ENCODE measurements at regions not wholly inside any gene's neighbourhood (a gene's known extent, or its start where the extent isn't known, plus 50 kb on each side); places are given as distances from the start of the nearest gene placed in this dataset.

DNA sequence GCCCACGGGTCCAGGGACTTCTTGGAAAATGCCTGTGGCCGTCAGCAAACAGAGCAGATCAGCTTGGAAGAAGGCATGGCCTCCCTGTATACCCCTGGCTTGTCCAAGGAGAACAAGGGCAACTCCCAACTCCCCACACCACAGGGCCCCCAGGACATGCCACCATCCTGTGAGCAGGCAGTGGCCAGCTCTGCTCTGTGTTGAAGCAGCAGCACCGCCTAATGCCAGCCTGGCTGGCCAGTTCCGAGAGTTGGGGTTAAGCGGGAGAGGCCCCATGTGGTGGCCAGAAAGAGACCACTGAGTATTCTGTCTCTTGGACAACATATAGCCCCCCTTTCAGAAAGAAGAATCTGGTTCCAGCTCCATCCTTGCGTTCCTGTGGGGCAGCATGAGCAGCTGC is 209.2 kb downstream of the CTTN start:
- H3K27ac ChIP-seq (replicated peaks; ENCODE audit: low read length): no peak overlapping the region
- H3K18ac ChIP-seq (ENCODE audit: low read length): peak overlapping the region; percentile 76
- no peak overlapping the region for H3K4ac ChIP-seq (ENCODE audit: low read length)
- peak overlapping the region in 1 of 2 donors; percentile 39 for H3K4me3 ChIP-seq (ENCODE audit: low read length in 2 of 2)
- no peak overlapping the region for H4K91ac ChIP-seq (ENCODE audit: low read depth, low read length, poor library complexity)
- no peak overlapping the region for H3K9ac ChIP-seq (ENCODE audit: low read depth, low read length, poor library complexity)
- H3K14ac ChIP-seq (ENCODE audit: low read length): peak overlapping the region; percentile 10
- no peaks in the 10 kb centered on the region for H3K9me3 ChIP-seq (replicated peaks in 1 of 2; ENCODE audit: control insufficient read depth in 2 of 2, insufficient read depth in 1 of 2, low read depth in 1 of 2, low read length in 2 of 2)
- no peak for DNase-seq (ENCODE audit: low spot score)
- H2BK5ac ChIP-seq (ENCODE audit: low read length): no peak overlapping the region
- H2AFZ ChIP-seq (ENCODE audit: low read length): no peak overlapping the region
- no peak overlapping the region for H3K4me2 ChIP-seq (ENCODE audit: insufficient read depth, low read length, poor library complexity, severe bottlenecking)
- H3K36me3 ChIP-seq (replicated peaks in 1 of 2; ENCODE audit: control insufficient read depth in 2 of 2, insufficient read depth in 2 of 2, low read length in 2 of 2): no peaks in the 10 kb centered on the region
- no peak overlapping the region for H2BK12ac ChIP-seq (ENCODE audit: low read length)
- no peak overlapping the region for H3K23ac ChIP-seq (ENCODE audit: low read depth, low read length, poor library complexity)
- H3K4me1 ChIP-seq (ENCODE audit: control insufficient read depth in 2 of 2, insufficient read depth in 1 of 2, low read depth in 1 of 2, low read length in 2 of 2): peaks cover 23 to 30% of the 10 kb centered on the region in 2 donors
- H2BK120ac ChIP-seq (ENCODE audit: low read depth, low read length): no peak overlapping the region
- H2AK5ac ChIP-seq (ENCODE audit: low read depth, low read length): peak overlapping the region; percentile 92
- no peaks in the 10 kb centered on the region for H3K79me1 ChIP-seq (ENCODE audit: low read depth, low read length)
- WGBS, 2 donors (ENCODE audit: extremely low coverage in 2 of 2, insufficient read length in 2 of 2, insufficient replicate concordance in 1 of 2): no CpG with 5 or more reads among the region's 6 CpGs
- no peaks in the 10 kb centered on the region for H3K27me3 ChIP-seq (ENCODE audit: control insufficient read depth in 3 of 3, insufficient read depth in 3 of 3, low read depth in 1 of 3, low read length in 3 of 3)
- H2BK15ac ChIP-seq (ENCODE audit: low read length): peak overlapping the region; percentile 46
- no peak overlapping the region for H4K8ac ChIP-seq (ENCODE audit: low read depth, low read length)

DNA sequence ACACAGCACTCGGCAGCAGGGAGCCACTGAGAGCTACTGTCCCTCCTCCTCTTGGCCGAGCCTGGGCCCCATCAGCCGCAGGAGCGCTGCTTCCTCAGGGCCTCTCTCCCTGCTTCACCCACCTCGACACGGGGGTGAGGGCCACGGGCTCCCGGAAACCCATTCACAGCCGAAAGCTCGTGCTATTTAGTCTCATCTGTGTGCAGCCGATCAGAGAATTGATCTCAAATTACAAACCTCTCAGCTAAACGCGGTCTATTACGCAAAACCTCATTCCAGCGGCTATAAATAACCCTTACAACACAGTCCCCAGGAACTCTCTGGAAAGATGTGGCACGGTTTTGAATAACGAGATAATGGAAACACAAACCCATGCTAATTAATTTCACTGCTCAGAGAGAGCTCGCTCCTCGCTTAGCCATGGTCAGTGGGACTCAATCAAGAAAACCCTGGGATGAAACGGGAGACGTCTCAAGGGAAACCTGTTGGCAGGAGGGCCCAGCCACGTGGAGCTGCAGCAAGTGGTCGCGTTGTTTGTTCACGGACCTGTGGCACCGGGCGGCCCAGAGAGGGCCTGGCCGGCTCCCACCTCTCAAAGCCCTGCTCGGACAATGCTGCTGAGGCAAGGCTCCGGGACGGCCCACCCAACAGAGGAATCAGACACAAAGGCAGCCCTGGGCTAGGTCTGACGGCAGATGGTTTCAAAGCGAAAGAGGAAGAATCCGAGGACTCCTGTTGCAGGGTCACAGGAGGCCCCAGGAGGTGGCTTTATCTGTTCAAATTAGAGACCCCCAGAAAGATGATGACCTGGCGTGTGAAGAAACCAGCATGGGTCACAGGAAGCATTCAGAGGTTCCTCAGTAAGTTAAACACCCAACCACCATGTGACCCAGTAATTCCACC is 210.5 kb downstream of the CTTN start:
- no peaks in the 10 kb centered on the region for H3K27me3 ChIP-seq (ENCODE audit: control insufficient read depth in 3 of 3, insufficient read depth in 3 of 3, low read depth in 1 of 3, low read length in 3 of 3)
- no peak overlapping the region for H2AFZ ChIP-seq (ENCODE audit: low read length)
- peak overlapping the region; percentile 3 for H2BK12ac ChIP-seq (ENCODE audit: low read length)
- H3K79me1 ChIP-seq (ENCODE audit: low read depth, low read length): no peaks in the 10 kb centered on the region
- no peak overlapping the region for H4K8ac ChIP-seq (ENCODE audit: low read depth, low read length)
- H3K27ac ChIP-seq (replicated peaks; ENCODE audit: low read length): peak overlapping the region; percentile 27
- no peak overlapping the region for H2BK5ac ChIP-seq (ENCODE audit: low read length)
- no peaks in the 10 kb centered on the region for H3K9me3 ChIP-seq (replicated peaks in 1 of 2; ENCODE audit: control insufficient read depth in 2 of 2, insufficient read depth in 1 of 2, low read depth in 1 of 2, low read length in 2 of 2)
- DNase-seq (ENCODE audit: low spot score): no peak
- H3K9ac ChIP-seq (ENCODE audit: low read depth, low read length, poor library complexity): no peak overlapping the region
- H3K18ac ChIP-seq (ENCODE audit: low read length): peak overlapping the region; percentile 96
- H4K91ac ChIP-seq (ENCODE audit: low read depth, low read length, poor library complexity): no peak overlapping the region
- no peak overlapping the region for H3K14ac ChIP-seq (ENCODE audit: low read length)
- H3K4me2 ChIP-seq (ENCODE audit: insufficient read depth, low read length, poor library complexity, severe bottlenecking): no peak overlapping the region
- H3K4me3 ChIP-seq (ENCODE audit: low read length in 2 of 2): no peak overlapping the region
- no peak overlapping the region for H3K4ac ChIP-seq (ENCODE audit: low read length)
- H3K23ac ChIP-seq (ENCODE audit: low read depth, low read length, poor library complexity): no peak overlapping the region
- peak overlapping the region; percentile 69 for H2BK120ac ChIP-seq (ENCODE audit: low read depth, low read length)
- no peaks in the 10 kb centered on the region for H3K36me3 ChIP-seq (replicated peaks in 1 of 2; ENCODE audit: control insufficient read depth in 2 of 2, insufficient read depth in 2 of 2, low read length in 2 of 2)
- peak overlapping the region; percentile 11 for H2BK15ac ChIP-seq (ENCODE audit: low read length)
- WGBS, 2 donors (ENCODE audit: extremely low coverage in 2 of 2, insufficient read length in 2 of 2, insufficient replicate concordance in 1 of 2): no CpG with 5 or more reads among the region's 35 CpGs
- peak overlapping the region; percentile 65 for H2AK5ac ChIP-seq (ENCODE audit: low read depth, low read length)
- peaks cover 26 to 32% of the 10 kb centered on the region in 2 donors for H3K4me1 ChIP-seq (ENCODE audit: control insufficient read depth in 2 of 2, insufficient read depth in 1 of 2, low read depth in 1 of 2, low read length in 2 of 2)

DNA sequence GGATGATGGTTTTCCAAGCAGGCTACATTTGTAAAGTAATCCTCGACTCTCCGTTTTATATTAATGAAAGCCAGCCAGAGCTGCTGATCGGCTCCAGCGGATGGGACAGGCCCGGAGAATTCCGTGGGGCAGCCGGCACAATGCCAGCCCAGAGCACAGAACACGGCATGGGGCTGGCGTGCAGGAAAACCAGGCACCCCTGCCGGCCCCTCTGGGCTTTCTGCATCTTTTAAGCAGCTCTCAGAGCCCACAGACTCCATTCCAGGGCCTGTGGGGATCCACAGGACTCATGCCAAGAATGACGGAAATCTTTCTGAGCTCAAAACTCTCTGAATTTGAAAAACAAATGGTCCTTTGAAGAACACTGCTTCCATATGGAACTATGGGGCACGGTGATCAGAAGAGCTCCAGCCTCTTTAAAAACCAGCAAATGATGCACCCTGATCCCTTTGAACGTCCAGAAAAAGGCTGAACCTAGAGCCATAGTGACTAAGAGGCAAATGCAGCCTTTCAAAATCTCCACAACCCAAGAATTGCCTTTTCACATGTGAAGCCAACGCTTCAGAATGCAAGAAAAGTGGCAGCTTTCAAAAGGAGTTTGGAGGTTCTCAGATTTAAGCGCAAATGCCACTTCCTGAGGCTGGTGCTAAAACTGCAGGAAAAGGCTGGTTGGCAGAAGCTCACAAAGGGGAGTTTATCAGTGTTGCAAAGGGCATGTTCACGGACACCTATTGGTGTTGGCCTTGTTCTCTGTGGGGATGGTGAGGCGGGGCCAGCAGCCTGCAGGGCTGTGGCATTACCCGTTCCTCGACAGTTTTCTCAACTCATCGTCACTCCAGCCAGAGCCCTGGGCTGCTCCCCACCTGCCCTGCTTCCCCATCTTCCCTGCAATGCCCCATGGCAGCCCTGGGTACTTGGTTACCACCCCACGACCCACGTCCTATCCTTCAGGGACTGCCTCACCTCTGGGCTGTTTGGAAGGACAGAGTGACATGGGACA is 212.5 kb downstream of the CTTN start:
- Histone ChIP-seq H3K23ac (ENCODE audit: low read depth, low read length, poor library complexity) (no peak overlapping the region), H3K14ac (ENCODE audit: low read length) (no peak overlapping the region), H3K18ac (ENCODE audit: low read length) (peak overlapping the region; percentile 6), H3K36me3 (replicated peaks in 1 of 2; ENCODE audit: control insufficient read depth in 2 of 2, insufficient read depth in 2 of 2, low read length in 2 of 2) (no peaks in the 10 kb centered on the region), H3K27me3 (ENCODE audit: control insufficient read depth in 3 of 3, insufficient read depth in 3 of 3, low read depth in 1 of 3, low read length in 3 of 3) (no peaks in the 10 kb centered on the region), H2BK12ac (ENCODE audit: low read length) (peak overlapping the region; percentile 2), H3K9me3 (replicated peaks in 1 of 2; ENCODE audit: control insufficient read depth in 2 of 2, insufficient read depth in 1 of 2, low read depth in 1 of 2, low read length in 2 of 2) (peaks cover 0 to 7% of the 10 kb centered on the region in 2 donors), H2AK5ac (ENCODE audit: low read depth, low read length) (no peak overlapping the region), H3K9ac (ENCODE audit: low read depth, low read length, poor library complexity) (peak overlapping the region; percentile 17), H3K27ac (replicated peaks; ENCODE audit: low read length) (no peak overlapping the region), H2BK5ac (ENCODE audit: low read length) (no peak overlapping the region), H3K4me3 (ENCODE audit: low read length in 2 of 2) (no peak overlapping the region), H3K79me1 (ENCODE audit: low read depth, low read length) (no peaks in the 10 kb centered on the region), H2BK15ac (ENCODE audit: low read length) (no peak overlapping the region), H2BK120ac (ENCODE audit: low read depth, low read length) (no peak overlapping the region), H3K4me2 (ENCODE audit: insufficient read depth, low read length, poor library complexity, severe bottlenecking) (no peak overlapping the region), H4K91ac (ENCODE audit: low read depth, low read length, poor library complexity) (no peak overlapping the region), H3K4ac (ENCODE audit: low read length) (no peak overlapping the region), H2AFZ (ENCODE audit: low read length) (no peak overlapping the region), H4K8ac (ENCODE audit: low read depth, low read length) (no peak overlapping the region), H3K4me1 (ENCODE audit: control insufficient read depth in 2 of 2, insufficient read depth in 1 of 2, low read depth in 1 of 2, low read length in 2 of 2) (peaks cover 30 to 32% of the 10 kb centered on the region in 2 donors)
- no CpG with 5 or more reads among the region's 22 CpGs for WGBS, 2 donors (ENCODE audit: extremely low coverage in 2 of 2, insufficient read length in 2 of 2, insufficient replicate concordance in 1 of 2)
- DNase-seq (ENCODE audit: low spot score): no peak
